KMS-11 (cell line): ENCODE measurements at regions not wholly inside any gene's neighbourhood (a gene's known extent, or its start where the extent isn't known, plus 50 kb on each side); places are given as distances from the start of the nearest gene placed in this dataset.
"Not testable (repeated sequence)": the region's sequence is repeated elsewhere in the genome, so short reads cannot be mapped to it uniquely, and the experiment has no call there.

Experiments used
- H2AFZ ChIP-seq: fragments of 200-600 bp; sonication (generic); 2 replicates; pipeline ENCODE4 v1.6.1; 2016; ENCODE audit warnings: antibody characterized with exemption, mixed run types, low read depth
- H3K27ac ChIP-seq: fragments of 200-600 bp; sonication (generic); 2 replicates; pipeline ENCODE4 v1.6.1; 2016; ENCODE audit warnings: mild to moderate bottlenecking, mixed run types
- H3K27me3 ChIP-seq: fragments of 200-600 bp; sonication (generic); 2 replicates; pipeline ENCODE4 v1.6.1; 2017; ENCODE audit warnings: mild to moderate bottlenecking, low read depth, mixed run types, moderate library complexity; ENCODE audit not compliant: insufficient read depth
- H3K36me3 ChIP-seq: fragments of 200-600 bp; sonication (generic); 2 replicates; pipeline ENCODE4 v1.6.1; 2017; ENCODE audit warnings: mild to moderate bottlenecking, mixed run types; ENCODE audit not compliant: insufficient read depth
- H3K4me1 ChIP-seq: fragments of 200-600 bp; sonication (generic); 2 replicates; pipeline ENCODE4 v1.6.1; 2016; ENCODE audit warnings: mild to moderate bottlenecking, low read depth, mixed run types; ENCODE audit not compliant: poor library complexity, severe bottlenecking
- H3K4me2 ChIP-seq: fragments of 200-600 bp; sonication (generic); 2 replicates; pipeline ENCODE4 v1.7.0; 2016; ENCODE audit warnings: mild to moderate bottlenecking, mixed run types
- H3K4me3 ChIP-seq: fragments of 200-600 bp; sonication (generic); IDR thresholded peaks from 2 replicates; pipeline ENCODE4 v1.6.1; 2017; ENCODE audit warnings: low read depth, low read length, mixed read lengths; ENCODE audit not compliant: insufficient read depth
- H3K79me2 ChIP-seq: fragments of 200-600 bp; sonication (generic); 2 replicates; pipeline ENCODE4 v1.6.1; 2016; ENCODE audit warnings: low read depth, mixed run types; ENCODE audit not compliant: insufficient read depth
- H3K9ac ChIP-seq: fragments of 200-600 bp; sonication (generic); 2 replicates; pipeline ENCODE4 v1.6.1; 2016; ENCODE audit warnings: mild to moderate bottlenecking, mixed run types
- H4K20me1 ChIP-seq: fragments of 200-600 bp; sonication (generic); 2 replicates; pipeline ENCODE4 v1.6.1; 2016; ENCODE audit warnings: mild to moderate bottlenecking, mixed run types; ENCODE audit not compliant: insufficient read depth
- TF ChIP-seq, protein P1 (sequence below): fragments of 200-600 bp; sonication (generic); conservative IDR thresholded peaks from 2 replicates; pipeline ENCODE4 v1.6.1; 2017; ENCODE audit warnings: low read depth, mild to moderate bottlenecking, antibody characterized with exemption, low read length, moderate library complexity, mixed read lengths

GRCh38 chr17:15802917-15803316, 70.8 kb downstream of the TBC1D26 start:
- H3K4me3 ChIP-seq, H4K20me1 ChIP-seq, H3K27ac ChIP-seq, H2AFZ ChIP-seq, H3K36me3 ChIP-seq, H3K27me3 ChIP-seq, H3K79me2 ChIP-seq, H3K9ac ChIP-seq, H3K4me1 ChIP-seq, H3K4me2 ChIP-seq: not testable (repeated sequence)

GRCh38 chr17:15806825-15807224, 74.7 kb downstream of the TBC1D26 start:
- H3K27me3 ChIP-seq, H3K4me2 ChIP-seq, H3K9ac ChIP-seq, H3K79me2 ChIP-seq, H2AFZ ChIP-seq, H3K4me3 ChIP-seq, H3K36me3 ChIP-seq, H3K27ac ChIP-seq, H4K20me1 ChIP-seq, H3K4me1 ChIP-seq: not testable (repeated sequence)

DNA sequence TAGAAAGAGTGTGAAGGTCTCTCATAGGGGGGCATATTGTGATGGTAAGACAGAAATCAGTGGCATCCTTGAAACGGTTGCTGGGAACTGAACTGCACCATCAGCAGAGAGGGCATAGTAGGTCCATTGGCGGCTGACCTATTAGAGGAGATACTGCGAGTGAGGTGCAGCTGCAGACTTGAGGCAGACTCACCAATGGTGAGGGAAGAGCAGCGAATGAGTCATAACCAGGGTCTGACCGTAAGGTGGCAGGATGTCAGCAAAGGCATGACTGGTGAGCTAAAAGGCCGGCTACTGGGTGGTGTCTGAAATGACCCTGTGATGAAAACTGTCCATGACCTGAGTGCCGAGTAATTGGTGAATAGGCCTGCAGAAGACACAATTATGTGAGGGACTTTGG, 81.3 kb downstream of the TBC1D26 start:
- H3K9ac ChIP-seq, H3K79me2 ChIP-seq, H3K4me1 ChIP-seq, H3K36me3 ChIP-seq, H3K4me2 ChIP-seq, H3K27ac ChIP-seq, H4K20me1 ChIP-seq, H3K27me3 ChIP-seq, H2AFZ ChIP-seq, H3K4me3 ChIP-seq: not testable (repeated sequence)

DNA sequence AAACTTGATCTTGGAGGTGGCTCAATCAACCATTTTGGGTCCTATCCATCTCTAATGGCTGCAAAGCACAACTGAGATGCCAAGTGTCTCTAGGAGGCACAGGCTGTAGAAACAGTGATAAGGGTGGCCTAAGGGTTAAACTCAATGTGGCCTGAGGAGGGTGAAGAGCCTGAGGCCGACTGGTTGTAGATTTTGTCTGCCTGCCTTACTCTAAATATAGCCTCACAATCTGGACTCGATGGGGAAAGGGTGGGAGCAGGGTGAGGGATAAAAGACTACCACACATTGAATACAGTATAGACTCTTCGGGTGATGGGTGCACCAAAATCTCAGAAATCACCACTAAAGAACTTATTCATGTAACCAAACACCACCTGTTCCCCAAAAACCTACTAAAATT, 81.9 kb downstream of the TBC1D26 start:
- H3K36me3 ChIP-seq, H2AFZ ChIP-seq, H4K20me1 ChIP-seq, H3K4me2 ChIP-seq, H3K27ac ChIP-seq, H3K4me3 ChIP-seq, H3K4me1 ChIP-seq, H3K79me2 ChIP-seq, H3K9ac ChIP-seq, H3K27me3 ChIP-seq: not testable (repeated sequence)

GRCh38 chr17:15817861-15818260, 85.8 kb downstream of the TBC1D26 start:
- H3K4me1 ChIP-seq, H3K4me2 ChIP-seq, H4K20me1 ChIP-seq, H3K27me3 ChIP-seq, H2AFZ ChIP-seq, H3K79me2 ChIP-seq, H3K36me3 ChIP-seq, H3K9ac ChIP-seq, H3K27ac ChIP-seq, H3K4me3 ChIP-seq: not testable (repeated sequence)

- not testable (repeated sequence) for H3K27ac ChIP-seq, H3K4me3 ChIP-seq, H3K27me3 ChIP-seq, H3K36me3 ChIP-seq, H3K4me2 ChIP-seq, H4K20me1 ChIP-seq, H3K79me2 ChIP-seq, H3K4me1 ChIP-seq, H2AFZ ChIP-seq, H3K9ac ChIP-seq
Observed at GRCh38 chr17:15822280-15822679, 90.2 kb downstream of the TBC1D26 start.

DNA sequence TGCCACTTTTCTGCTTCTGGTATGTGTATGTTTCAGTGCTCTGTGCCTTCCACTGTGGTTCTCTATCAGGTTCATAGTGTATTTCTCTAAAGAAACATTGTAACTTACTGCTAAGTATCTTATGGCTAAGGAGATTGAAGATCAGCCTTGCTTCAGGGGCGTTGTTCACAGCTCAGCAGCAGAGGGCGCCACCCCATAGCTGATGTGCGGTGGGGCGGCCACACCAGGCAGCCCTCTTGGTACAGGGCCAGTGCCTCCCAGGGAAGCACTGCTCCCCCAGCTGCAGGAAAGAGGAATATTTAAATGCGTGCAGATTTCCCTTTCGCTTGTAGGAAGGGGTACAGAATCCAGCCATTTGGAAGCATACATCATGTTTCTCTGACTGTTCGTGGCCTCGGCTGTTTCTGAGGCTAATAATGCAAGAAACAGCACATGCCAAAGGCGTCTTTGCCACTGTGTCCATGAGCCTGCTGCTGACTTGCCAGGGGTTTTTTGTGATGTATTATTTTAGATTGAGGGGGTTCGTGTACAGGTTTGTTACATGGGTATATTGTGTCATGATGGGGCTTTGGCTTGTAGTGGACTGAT, 96.7 kb downstream of the TBC1D26 start:
- TF ChIP-seq, protein P1, sequence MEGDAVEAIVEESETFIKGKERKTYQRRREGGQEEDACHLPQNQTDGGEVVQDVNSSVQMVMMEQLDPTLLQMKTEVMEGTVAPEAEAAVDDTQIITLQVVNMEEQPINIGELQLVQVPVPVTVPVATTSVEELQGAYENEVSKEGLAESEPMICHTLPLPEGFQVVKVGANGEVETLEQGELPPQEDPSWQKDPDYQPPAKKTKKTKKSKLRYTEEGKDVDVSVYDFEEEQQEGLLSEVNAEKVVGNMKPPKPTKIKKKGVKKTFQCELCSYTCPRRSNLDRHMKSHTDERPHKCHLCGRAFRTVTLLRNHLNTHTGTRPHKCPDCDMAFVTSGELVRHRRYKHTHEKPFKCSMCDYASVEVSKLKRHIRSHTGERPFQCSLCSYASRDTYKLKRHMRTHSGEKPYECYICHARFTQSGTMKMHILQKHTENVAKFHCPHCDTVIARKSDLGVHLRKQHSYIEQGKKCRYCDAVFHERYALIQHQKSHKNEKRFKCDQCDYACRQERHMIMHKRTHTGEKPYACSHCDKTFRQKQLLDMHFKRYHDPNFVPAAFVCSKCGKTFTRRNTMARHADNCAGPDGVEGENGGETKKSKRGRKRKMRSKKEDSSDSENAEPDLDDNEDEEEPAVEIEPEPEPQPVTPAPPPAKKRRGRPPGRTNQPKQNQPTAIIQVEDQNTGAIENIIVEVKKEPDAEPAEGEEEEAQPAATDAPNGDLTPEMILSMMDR, result peak; percentile 31; the same call in 1 of the 2 replicates
- H3K4me2 ChIP-seq, H4K20me1 ChIP-seq, H3K36me3 ChIP-seq, H3K4me1 ChIP-seq, H3K79me2 ChIP-seq, H3K27ac ChIP-seq, H2AFZ ChIP-seq, H3K27me3 ChIP-seq, H3K9ac ChIP-seq, H3K4me3 ChIP-seq: not testable (repeated sequence)

DNA sequence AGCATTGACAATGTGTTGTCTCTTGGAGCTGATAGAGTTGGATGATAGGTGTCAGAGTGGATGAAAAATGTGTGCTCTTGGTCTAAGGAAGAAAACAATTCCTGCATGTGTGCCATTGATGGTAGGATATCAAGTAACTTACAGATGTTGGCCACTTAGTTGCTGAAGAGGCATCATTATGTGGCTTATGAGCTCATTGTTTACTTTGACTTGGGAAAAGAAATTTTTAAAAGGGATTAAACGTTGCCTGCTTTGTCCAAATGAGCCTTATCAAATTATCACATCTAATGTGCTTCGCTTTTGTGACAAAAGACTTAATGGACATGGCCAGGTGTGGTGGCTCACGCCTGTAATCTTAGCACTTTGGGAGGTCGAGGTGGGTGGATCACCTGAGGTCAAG, 98.1 kb downstream of the TBC1D26 start:
- not testable (repeated sequence) for H3K9ac ChIP-seq, H3K36me3 ChIP-seq, H4K20me1 ChIP-seq, H3K79me2 ChIP-seq, H3K4me3 ChIP-seq, H3K4me2 ChIP-seq, H3K27me3 ChIP-seq, H2AFZ ChIP-seq, H3K4me1 ChIP-seq, H3K27ac ChIP-seq

DNA sequence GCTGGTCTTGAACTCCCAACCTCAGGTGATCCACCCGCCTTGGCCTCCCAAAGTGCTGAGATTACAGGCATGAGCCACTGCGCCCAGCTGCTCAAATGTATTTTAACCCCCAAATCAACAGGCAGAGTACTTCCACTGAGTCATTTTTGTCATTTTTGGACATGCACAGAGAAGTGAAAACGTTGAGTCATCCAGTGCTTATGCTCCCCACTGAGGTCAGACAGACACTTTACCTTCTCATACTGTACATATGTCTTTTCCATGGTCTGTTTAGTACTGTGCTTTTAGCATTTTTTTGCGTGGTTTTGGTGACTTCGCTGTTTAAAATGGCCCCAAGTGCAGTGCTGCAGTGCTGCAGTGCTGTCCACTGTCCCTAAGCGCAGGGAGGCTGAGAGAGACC, 99.1 kb downstream of the TBC1D26 start:
- not testable (repeated sequence) for H3K79me2 ChIP-seq, H3K27me3 ChIP-seq, H3K4me3 ChIP-seq, H3K4me1 ChIP-seq, H3K27ac ChIP-seq, H3K36me3 ChIP-seq, H3K9ac ChIP-seq, H3K4me2 ChIP-seq, H2AFZ ChIP-seq, H4K20me1 ChIP-seq

GRCh38 chr17:15832921-15833480, 100.9 kb downstream of the TBC1D26 start:
- not testable (repeated sequence) for H4K20me1 ChIP-seq, H3K4me2 ChIP-seq, H3K27me3 ChIP-seq, H3K27ac ChIP-seq, H3K9ac ChIP-seq, H3K4me3 ChIP-seq, H2AFZ ChIP-seq, H3K4me1 ChIP-seq, H3K36me3 ChIP-seq, H3K79me2 ChIP-seq
